DMS 273 (cell line): ENCODE measurements at regions not wholly inside any gene's neighbourhood (a gene's known extent, or its start where the extent isn't known, plus 50 kb on each side); places are given as distances from the start of the nearest gene placed in this dataset.

Experiments
- DNase-seq: peaks from one replicate; lab custom pipeline; 2025; ENCODE audit not compliant: unreplicated experiment; lab: John Stamatoyannopoulos, UW

DNA sequence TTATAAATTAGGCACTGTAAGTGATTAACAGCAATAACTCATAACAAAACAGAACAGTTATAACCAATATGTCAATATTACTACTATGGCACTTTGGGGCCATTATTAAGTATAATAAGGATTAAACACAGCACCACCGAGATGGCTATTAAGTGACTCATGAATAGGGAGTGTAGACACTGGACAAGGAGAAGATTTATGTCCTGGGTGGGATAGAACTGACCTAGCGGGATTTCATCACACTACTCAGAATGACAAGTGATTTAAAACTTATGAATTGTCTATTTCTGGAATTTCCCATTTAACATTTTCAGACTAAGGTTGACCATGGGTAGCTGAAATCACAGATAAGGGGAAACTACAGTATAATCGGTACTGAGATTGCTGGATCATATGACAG is 79.0 kb upstream of the SLC7A1 start:
- DNase-seq = no peak

DNA sequence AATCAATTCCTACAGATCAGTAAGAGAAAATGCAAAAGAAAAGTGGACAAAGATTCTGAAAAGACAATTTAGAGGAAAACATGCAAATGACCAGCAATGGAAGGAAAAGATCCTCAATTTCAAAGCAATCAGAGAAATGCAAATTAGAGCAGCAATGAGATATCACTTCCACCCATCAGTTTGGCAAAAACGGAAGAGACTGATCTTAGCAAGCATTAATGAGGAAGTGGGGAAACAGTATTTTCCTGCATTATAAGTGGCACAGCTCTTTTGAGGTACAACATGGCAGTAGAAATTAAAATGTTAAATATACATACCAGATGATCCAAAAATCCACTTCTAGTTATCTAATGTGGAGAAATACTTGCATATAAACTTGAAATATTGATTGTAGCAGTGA is 69.1 kb upstream of the SLC7A1 start:
- DNase-seq = no peak

- no peak for DNase-seq
Observed at GRCh38 chr13:29654843-29655547, 59.5 kb upstream of the SLC7A1 start.

DNA sequence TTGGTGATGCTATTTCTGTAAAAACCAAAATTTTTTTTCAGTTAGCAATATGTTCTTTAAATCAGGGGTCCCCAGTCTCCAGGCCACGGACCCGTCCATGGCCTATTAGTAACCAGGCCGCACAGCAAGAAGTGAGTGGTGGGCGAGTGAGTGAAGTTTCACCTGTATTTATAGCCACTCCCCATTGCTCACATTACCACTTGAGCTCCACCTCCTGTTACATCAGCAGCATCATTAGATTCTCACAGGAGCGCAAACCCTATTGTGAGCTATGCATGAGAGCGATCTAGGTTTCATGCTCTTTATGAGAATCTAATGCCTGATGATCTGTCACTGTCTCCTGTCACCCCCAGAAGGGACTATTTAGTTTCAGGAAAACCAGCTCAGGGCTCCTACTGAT is 58.9 kb upstream of the SLC7A1 start:
- DNase-seq = no peak

DNA sequence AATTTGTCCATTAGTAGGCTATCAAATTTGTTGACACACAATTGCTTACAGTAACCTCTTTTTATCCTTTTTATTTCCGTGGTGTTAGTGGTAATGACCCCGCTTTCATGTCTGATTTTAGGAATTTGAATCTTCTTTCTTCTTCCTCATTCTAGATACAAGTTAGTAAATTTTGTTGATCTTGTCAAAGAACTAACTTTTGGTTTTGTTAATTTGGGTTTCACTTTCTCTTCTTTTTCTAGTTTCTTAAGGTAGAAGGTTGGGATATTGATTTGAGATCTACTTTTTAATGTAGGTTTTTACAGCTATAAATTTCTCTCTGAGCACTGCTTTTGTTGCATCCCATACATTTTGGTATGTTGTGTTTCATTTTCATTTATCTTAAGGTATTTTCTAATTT is 53.3 kb upstream of the SLC7A1 start:
- DNase-seq = no peak
